ENCODE measurements at regions not wholly inside any gene's neighbourhood (a gene's known extent, or its start where the extent isn't known, plus 50 kb on each side); places are given as distances from the start of the nearest gene placed in this dataset.

- TF ChIP-seq CTCF (IDR thresholded peaks at IDR 0.05): no peak
- TF ChIP-seq EP300 (IDR thresholded peaks at IDR 0.05): no peak
Observed at GRCh38 chr9:22256381-22256780, 190.2 kb upstream of the DMRTA1 start.

Data from suprapubic skin (tissue), 3 donors.